AG08396 (cell line): ENCODE measurements at regions not wholly inside any gene's neighbourhood (a gene's known extent, or its start where the extent isn't known, plus 50 kb on each side); places are given as distances from the start of the nearest gene placed in this dataset.
"Not testable (repeated sequence)": the region's sequence is repeated elsewhere in the genome, so short reads cannot be mapped to it uniquely, and the experiment has no call there.

Experiments used
- DNase-seq: peaks from one replicate; pipeline ENCODE4 v3.0.0; 2012; ENCODE audit warnings: low spot score, mixed read lengths

GRCh38 chr10:44300666-44301649 lies 83.9 kb downstream of the CXCL12 start:
- DNase-seq: peak; percentile 89

DNA sequence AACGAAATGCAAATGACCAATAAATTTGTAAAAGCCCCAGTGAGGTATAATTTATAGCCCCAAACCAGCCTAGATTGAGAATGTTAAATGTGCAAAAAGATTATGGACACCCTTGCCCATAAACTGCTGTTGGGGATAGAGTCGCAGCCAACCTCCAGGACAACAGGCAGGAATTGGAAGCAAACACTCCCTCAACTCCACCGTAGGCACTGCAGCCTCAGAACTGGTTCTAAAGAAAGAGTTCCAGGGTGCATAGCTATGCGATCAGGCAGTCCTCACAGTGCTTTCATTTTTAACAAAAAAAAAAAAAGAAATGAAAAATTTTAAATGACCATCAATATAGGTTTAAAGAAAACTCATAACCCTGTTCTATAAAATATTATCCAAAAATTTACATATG lies 86.2 kb downstream of the CXCL12 start:
- no peak for DNase-seq

DNA sequence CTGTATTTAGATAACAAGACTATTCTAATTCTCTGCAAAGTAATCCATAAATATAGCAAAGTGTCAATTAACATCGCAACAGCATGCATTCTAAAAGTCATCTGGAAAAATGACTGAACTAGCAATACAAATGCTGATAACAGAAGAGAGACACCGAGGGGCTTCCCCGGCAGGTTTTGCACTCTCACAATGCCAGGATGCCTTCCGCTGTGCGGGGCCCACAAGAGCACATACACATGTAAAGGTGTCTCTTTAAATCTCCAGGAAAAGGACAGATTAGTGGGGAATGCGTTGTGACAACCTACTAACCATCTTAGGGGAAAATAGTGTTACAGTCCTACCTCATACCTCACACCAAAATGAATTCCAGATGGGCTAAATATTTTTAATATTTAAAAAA lies 86.9 kb downstream of the CXCL12 start:
- DNase-seq: no peak

GRCh38 chr10:44295644-44296241 lies 89.2 kb downstream of the CXCL12 start:
- DNase-seq: no peak

GRCh38 chr10:44294726-44295412 lies 90.0 kb downstream of the CXCL12 start:
- DNase-seq: no peak

DNA sequence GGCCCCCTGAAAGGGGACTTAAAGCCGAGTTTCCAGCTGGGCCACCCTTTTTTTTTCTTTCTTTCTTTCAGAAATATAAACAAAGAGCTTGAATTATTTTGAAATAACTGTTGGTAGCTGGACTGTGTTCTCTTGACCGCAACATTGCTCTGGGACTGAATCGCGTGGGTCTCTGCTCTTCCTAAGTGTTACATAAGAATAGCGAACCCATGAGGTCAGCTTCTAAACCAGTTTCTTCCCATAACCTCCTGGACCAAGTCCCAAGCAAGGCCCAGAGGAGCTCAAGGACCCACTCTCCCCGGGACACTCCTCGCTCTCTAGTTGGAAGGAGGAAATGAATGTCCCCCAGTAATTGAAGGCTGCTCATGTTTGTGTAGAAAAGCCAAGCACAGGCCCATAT lies 91.1 kb downstream of the CXCL12 start:
- DNase-seq: peak; percentile 87

DNA sequence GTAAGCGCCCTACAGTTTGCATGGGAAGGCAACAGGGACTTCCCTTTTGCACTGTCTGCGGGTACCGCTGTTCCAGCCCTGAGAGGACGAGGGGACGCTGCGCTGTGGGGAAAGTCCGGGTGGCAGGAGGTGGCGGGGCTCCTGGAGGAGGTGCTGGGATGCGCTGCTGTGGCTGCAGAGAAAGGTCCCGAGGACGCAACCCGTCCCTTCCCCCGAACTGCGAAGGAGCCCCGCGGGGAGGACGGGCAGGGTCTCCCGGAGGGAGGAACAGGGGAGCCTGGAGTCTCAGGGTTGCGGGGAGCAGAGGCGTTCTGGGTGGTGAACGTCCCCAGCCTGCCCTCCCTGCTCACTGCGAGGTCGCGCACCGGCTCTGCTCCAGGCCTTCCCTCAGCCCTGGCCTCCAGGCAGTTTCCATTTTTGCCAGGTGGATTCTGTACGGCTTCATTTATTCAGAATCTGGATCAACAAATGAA lies 91.6 kb downstream of the CXCL12 start:
- DNase-seq: no peak

DNA sequence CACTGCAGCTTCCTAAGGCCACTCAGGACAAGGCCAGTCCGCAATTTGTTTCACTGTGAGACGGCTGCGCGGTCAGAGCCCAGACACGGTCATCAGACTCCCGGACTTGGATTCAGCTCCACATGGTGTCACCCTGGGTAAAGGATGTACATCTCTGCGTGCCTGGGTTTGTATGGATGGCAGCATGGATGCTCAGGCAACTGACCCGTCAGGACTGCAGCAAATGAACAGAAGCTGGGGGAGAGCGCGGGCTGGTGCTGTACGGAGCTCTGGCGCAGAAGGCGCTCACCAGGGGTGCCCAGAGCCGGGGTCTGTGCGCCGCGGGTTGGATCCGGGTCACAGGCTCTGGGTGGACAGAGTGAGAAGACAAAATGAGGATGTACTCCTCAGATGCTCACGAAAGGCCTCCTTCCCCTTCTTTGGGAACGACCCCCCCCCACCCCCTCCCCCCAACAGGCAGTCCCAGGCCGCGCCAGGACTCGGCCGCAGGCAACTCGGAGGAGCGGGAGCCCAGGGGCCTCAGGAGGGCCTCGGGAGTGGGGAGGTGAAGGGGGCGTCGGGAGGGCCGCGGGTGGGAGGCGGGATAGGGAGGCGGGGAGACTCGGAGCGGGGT lies 92.4 kb downstream of the CXCL12 start:
- no peak for DNase-seq

DNA sequence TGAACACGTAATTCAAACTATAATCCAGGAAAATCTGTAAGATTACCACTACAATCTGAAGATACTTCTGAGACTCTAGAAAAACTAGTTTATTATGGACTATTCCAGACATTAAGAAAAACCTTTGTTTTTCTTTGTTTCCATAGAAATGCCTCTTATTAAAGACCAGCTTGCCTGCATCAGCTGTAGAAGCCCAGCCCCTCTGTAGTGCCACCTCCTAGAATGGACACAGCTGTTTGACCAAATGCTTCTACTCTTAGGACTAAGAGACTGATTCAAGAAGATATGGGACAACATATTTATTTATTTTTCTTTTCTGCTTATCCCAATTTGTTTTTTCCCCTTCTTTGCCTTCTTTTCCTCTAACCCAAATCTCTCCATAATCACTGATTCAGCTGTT lies 93.8 kb downstream of the CXCL12 start:
- DNase-seq: no peak

GRCh38 chr10:44289125-44289524 lies 95.8 kb downstream of the CXCL12 start:
- no peak for DNase-seq

GRCh38 chr10:44287408-44287807 lies 97.5 kb downstream of the CXCL12 start:
- DNase-seq: no peak

DNA sequence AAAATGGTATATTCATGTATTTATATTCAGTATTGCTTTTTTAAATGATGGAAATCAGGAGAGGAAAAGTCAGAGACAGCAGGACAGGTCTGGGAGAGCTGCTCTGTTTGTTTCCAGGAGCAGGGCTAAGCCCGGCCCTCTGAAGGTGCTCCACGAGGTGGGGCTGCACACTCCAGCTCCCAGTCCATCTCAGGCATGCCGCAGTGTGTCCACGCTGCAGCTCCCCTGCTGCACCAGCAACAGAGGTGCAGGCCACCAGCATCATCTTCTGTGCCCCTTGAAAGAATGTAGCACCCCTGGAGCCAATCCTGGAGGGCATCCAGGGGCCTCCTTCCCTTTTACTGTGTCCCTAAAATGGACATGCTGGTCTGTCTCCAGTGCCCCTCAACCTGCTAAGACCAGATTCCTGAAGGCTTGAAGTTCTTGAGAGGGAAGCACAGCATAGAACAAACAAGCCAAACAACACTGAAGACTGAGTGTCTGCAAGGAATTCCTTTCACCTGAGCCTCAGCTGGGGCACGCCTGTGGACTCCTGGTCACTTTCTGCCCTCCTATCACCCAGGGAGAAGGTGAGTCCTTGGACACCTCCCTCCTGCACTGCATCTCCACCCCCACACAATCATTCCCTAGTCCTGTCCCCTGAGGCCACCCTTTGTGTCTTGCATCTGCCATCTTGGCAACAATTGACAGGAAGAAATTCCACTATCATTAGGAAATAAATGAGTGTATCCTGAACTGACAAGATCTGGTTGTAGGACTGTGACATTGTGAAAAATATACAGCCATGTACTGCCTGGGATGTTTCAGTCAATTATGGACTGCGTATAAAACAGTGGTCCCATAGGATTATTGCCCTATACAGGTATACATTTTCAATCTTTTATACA lies 100.5 kb downstream of the CXCL12 start:
- no peak for DNase-seq

DNA sequence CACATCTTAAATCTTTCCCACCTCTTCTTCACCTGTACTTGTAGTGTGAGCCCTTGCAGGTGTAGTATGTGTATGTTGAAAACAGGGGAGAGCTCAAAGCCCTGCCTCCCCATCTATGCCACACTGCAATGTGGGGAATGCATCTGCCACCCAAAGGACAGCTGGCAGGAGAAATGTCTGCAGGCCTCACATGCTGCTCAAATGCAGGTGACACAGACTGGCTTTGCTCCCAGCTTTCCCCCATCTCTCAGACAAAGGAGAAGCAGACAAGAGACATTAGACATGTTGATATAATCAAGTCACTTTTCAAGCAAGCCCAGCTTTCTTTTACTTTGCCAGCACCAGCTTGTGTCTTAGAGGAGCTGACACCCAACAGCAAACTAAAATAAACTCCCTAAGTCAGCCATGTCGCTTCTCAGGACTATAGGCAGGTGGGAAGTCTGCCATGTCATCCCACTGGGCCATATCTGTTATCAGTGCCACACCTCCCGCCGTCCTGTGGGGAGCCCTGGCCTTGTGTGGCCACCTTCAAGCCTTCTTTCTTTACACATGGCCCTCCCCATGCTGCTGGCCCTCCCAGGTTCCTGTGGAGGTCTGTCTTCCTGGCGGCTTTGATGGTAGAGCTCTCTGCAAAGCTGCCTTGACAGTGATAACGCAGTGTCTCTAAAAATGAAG lies 102.1 kb downstream of the CXCL12 start:
- no peak for DNase-seq

- DNase-seq: no peak
Measured at GRCh38 chr10:44281662-44282061, 103.2 kb downstream of the CXCL12 start.

GRCh38 chr10:44281089-44281613 lies 103.7 kb downstream of the CXCL12 start:
- DNase-seq: no peak

DNA sequence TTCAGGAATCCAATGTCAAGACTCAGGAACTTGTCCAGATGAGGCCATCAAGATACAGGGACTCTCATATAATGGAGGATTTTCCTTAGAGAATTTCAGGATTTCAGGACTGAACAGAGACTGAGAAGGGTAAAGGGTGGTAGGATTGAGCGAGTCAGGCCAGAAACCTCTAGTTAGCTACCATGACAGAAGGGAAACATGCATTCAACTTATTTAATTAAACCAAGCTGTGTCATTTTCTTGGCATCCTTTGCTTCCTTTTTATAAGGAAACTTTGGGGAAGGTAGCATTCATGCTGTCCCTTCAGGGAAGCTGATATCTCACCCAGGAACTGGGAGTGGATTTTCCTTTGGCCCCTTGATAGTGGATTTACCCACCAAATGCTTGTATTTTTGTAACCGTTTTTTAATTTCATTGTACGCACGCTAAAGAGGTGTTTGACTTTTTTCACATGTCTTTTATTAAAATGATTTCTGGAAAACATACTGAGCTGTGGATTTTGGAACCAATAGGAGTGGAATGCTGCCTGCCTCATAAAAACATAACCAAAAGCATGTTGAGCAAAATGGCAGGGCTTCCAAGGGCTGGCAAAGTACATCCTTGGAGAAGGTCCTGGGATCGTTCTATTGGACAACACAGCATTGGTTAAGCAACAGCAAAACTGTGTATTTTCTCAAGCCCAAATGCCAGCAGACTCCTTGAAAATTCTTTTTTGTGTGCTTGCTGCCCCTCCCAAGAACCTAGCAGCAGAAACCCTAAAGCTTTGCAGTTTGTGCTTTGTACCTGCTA lies 104.5 kb downstream of the CXCL12 start:
- no peak for DNase-seq

DNA sequence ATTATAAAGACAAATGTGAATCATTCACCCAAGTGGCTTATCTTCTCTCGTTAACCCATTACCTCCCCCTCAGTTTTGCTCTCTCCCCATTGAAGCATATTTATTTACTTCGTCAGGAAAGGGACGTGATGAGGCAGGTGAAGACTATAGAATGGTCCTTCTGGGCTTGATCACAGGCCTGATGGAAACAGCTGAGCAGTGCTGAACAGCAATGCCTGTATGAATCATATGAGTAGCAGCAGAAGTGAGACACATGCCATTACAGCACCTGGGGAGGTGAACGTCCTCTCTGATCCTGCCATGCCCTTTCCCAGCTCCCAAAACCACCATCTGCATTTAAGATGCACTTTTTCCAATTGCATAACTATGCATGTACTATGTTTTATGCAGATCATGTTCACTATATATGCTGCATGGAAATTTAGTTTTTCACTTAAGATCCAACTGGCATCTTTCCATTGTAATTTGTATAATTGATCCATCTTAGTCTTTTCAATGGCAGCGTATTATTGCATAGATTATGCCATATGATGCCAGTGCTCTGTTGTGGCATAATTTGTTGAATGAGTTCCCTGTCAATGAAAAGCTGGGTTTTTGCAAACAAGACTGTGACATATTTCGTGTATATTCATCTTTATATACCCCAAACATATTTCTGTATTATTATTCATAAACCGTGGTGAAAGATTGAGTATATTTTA lies 105.3 kb downstream of the CXCL12 start:
- no peak for DNase-seq

DNA sequence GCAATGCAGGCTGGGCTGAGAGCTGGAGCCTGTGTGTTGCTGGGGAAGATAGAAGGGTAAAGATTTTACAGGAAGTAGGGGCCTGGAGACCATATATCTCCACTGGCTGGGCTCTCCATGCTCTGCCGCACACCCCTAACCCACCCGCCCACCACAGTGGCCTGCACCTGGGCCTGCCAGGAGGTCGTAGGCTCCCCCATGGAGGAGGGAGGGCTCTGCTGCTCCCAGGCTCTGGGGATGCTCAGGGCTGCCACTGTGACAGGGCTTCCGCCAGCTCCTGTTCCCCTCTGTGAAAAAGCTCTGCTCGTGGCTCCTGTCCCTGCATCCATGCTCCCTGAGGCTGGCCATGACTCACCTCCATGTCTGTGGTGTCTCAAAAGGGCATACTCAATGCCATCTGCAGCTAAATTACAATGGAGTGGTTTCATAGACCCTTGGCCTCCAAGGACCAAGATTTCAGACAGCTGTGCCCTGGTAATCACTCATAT lies 106.0 kb downstream of the CXCL12 start:
- DNase-seq: no peak

- DNase-seq: not testable (repeated sequence)
Measured at GRCh38 chr10:44268435-44268948, 116.4 kb downstream of the CXCL12 start.
